Fibroblast of lung (primary cell): ENCODE measurements at regions not wholly inside any gene's neighbourhood (a gene's known extent, or its start where the extent isn't known, plus 50 kb on each side); places are given as distances from the start of the nearest gene placed in this dataset.

ENCODE experiments used
- CTCF ChIP-seq, 2 donors: IDR thresholded peaks in 1 of 2; conservative IDR thresholded peaks in 1 of 2; 1 replicate in 1 of 2; 2 replicates in 1 of 2; pipeline ENCODE4 v1.5.1; 2011 to 2012; ENCODE audit warnings: low read length in 2 of 2, control low read depth in 1 of 2, inconsistent platforms in 1 of 2, low read depth in 1 of 2, mild to moderate bottlenecking in 1 of 2
- EZH2 ChIP-seq: IDR thresholded peaks from 2 replicates; pipeline ENCODE4 v1.5.1; 2012; ENCODE audit warnings: low read length, control low read depth, mild to moderate bottlenecking; ENCODE audit errors: missing control alignments

DNA sequence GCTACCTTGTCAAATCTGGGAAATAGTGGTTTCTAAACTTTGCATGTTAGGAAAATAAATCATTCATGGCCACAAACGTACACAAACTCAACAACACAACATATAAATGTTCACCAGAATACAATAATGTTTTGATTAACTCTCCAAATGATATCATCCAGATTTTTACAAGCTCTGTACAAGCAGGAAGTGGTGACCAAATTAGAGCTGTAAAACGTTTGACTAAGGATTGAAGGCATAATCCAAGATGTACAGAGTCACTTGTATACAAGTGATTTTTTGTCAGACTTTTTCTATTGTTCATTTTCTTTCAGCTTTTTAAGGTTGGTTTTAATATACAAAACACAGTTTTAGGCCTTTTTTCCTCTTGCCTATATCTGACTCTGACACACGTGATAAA lies 748.4 kb upstream of the GRM7 start:
- TF ChIP-seq CTCF (conservative IDR thresholded peaks at IDR 0.05 in 1 of 2, IDR thresholded peaks at IDR 0.05 in 1 of 2; ENCODE audit: low read depth in 1 of 2, low read length in 2 of 2) = no peak
- no peak for TF ChIP-seq EZH2
